ENCODE measurements at regions not wholly inside any gene's neighbourhood (a gene's known extent, or its start where the extent isn't known, plus 50 kb on each side); places are given as distances from the start of the nearest gene placed in this dataset.

DNA sequence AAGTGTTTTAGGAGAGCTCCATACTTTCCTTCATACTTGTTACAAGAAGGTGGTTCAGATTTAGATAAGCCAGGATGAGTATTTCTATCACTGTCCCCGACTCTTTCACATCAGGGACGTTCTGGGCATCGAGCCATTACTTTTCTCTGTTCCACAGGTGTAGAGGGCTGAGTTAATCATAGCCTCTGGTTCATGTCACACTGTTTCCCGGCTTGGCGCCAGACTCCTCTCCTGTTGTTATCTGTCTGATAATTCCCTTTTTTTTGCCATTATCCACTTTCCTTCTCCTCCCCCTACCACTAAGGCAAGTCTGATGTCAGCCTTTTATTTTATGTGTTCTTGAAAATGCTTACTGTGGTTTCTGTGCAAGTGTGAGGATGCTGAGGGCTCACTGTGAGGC, 593.4 kb downstream of the UTRN start:
- DNase-seq (ENCODE audit: low read depth): no peak

DNA sequence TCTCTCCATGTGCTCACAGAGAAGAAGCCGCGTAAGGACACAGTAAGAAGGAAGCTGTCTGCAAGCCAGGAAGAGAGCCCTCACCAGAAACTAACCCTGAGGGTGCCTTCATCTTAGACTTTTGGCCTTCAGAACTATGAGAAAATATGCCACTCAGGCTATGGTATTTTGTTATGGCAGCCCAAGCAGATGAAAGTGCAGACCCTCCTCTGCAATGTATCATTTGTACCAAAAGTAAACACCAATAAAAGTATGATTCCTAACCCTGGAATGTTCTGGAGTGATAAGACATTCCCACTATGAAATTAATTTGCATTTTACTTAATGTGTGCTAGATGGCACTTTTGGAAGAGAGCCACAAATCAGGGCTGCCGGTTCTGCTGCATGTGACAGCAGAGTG, 594.3 kb downstream of the UTRN start:
- peak; percentile 87 for DNase-seq (ENCODE audit: low read depth)

DNA sequence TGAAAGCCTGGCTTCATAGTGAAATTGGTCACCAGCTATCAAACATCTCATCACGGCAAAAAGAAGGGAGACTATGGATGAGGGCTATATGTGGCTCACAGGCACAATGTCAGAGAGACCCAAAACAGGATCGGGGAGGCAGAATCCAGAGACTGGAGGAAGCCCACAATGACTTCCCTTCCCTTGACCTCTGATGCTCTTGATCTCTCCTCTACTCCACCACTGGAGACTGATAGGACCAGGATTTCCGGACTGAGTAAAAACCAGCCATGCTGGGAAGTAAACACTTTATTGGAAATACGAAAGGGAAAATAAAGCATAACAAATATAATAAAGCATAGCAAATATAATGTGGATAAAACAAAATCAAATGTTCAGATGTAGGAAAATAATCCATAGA, 597.3 kb downstream of the UTRN start:
- no peak for DNase-seq (ENCODE audit: low read depth)

- no peak for DNase-seq (ENCODE audit: low read depth)
Measured at GRCh38 chr6:144883915-144884314, 598.8 kb downstream of the UTRN start.

- no peak for DNase-seq (ENCODE audit: low read depth)
Measured at GRCh38 chr6:144885817-144886216, 600.7 kb downstream of the UTRN start.

DNA sequence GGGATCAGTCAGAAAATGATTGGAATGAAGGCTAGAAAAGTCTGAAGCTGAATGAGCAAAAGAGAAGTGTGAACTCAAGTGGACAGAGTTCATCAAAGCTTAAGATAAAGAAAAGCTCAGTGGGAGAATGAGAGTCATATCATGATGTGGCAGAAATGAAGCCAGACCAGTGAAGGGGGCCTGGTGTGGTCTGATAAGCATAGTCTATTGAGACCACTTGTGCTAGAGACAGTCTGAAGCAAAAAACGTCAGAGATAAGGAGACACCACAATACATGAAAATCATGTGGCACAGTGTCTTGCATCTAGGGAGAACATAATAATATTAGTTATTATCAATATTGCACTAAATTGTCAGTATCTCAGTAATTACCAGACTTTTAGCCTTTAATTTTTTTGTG, 601.5 kb downstream of the UTRN start:
- DNase-seq (ENCODE audit: low read depth): no peak

DNA sequence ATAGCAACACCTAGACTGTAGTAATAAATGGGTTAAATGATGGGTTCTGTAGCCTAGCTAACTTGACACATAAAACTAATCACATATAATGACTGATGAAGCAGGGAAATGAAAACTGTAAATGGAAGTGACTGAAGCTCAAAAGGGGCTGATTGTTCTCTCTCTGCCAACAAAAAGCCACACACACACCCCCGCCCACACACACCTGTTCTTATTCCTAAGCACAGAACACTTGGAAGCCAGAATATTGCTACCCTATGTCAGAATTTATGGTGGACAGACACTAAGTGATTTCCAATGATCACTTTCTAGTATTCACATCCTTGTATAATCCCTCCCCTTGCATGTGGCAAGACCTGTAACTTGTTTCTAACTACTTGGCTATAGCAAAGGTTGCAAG, 603.5 kb downstream of the UTRN start:
- no peak for DNase-seq (ENCODE audit: low read depth)

GRCh38 chr6:144893680-144894151, 608.6 kb downstream of the UTRN start:
- DNase-seq (ENCODE audit: low read depth): no peak

DNA sequence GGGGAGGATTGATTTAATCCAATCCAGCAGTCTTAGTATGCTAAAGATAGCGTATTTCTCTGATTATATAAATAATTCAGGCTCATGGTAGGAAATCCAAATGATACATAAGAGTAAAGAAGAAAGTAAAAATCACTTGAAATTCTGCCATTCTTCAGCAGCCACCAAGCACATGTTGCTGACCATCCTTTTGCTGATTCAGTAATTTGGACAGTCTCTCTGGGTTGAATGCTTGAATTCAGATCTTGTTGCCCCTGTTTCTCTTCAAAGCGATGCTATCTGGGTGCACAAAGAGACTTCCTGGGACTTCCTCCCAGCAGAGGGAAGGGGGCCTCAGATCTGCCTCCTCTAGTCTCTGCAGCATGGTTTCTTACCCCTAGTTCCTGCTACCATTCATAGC, 609.1 kb downstream of the UTRN start:
- DNase-seq (ENCODE audit: low read depth): no peak

DNA sequence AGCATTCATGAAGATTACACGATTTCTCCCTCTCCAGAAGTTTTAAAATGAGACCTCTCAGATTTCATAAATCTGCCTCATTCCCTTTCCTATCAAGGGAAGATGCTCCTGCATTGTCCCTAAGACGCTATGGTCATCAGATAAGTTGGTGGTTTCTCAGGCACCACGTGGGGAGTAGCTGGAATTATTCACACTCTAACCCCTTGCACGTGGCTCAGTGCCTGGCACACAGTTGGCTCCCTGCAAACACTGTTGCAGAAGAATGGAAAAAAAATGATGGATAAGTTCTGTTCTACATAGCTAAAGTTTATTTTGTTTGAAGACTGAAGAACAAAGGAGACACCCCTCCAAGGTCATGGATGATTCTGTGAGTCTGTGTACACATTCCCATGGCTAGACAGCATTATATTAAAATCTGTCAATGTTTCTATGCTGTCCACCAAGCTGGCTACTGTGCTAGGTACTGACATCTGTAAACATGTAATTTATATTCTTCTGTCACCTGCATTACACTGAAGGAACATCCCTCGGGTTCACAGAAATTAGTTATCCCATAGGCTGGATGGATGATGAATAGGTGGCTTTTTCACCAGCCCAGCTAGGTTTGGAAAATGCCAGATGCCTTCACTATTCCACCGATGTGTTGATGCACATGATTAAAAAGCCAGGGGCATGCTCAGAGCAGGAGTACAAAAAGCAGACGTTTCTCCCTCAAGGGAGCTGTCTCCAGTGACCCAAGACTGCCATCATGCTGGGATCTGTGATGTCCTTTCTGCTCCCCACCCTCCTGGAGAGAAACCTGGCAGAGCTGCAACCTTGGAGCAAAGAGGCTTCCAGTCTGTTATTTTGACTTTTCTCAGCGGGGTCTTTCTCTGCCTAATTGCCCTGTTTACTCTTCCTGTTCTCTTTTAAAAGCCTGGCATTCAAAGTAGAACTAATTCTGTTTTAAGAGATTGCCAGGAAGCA, 610.5 kb downstream of the UTRN start:
- DNase-seq (ENCODE audit: low read depth): peak; percentile 38

GRCh38 chr6:144896289-144896688, 611.2 kb downstream of the UTRN start:
- peak; percentile 45 for DNase-seq (ENCODE audit: low read depth)

- peak; percentile 81 for DNase-seq (ENCODE audit: low read depth)
Measured at GRCh38 chr6:144896871-144897270, 611.7 kb downstream of the UTRN start.

DNA sequence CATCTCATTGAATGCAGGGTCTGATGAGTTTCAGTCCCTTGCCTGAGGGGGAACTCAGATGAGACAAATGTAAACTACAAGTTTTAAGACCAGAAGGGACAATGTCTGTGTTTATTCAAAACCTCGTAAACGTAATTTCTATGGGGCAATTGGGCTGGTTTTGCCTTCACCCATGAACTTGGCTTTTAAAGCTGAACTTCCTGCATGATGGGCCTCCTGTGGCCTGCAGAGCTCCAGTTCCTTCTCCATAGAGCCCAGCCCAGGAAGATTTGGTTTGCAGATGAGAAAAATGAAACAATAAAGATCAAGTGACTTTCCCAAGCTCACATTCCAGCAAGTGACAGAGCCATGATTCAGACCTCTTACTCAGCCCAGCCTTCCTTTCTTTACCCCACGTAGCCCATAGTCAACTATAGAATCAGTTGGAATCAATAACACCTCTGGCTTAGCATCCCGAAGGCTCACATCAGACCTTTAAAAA, 612.3 kb downstream of the UTRN start:
- peak; percentile 99 for DNase-seq (ENCODE audit: low read depth)

DNA sequence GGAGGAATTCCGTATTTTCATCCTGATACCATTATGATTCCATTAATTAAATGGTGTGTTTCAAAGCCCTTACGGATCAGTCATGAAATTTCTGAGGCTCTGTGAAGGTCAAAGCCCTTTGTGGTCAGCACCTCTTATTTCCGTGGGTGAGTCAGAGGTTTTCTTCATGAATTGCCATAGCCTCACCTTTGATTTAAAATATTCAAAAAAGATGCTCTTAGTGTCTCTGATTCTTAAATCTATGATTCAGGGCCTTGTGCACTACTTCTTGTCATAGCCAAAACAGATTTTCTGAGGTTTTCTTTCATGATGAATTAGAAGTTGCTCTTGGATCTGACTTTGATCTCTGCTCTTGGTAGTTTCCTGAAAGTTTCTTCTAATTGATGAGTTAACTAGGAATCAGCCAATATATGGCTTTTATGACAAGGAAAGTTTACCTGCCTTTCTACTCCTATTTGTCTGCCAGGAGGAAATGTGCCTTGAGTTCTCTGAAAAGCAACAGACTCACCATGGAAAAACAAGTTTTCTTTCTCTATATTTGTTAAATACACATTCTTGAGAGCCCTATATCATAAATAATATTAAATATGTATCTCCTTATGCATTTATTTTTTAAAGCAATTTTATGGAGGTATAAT, 613.0 kb downstream of the UTRN start:
- peak; percentile 96 for DNase-seq (ENCODE audit: low read depth)

- peak; percentile 52 for DNase-seq (ENCODE audit: low read depth)
Measured at GRCh38 chr6:144898741-144899140, 613.6 kb downstream of the UTRN start.

- peak; percentile 78 for DNase-seq (ENCODE audit: low read depth)
Measured at GRCh38 chr6:144899161-144899560, 614.0 kb downstream of the UTRN start.

GRCh38 chr6:144901412-144901811, 616.3 kb downstream of the UTRN start:
- no peak for DNase-seq (ENCODE audit: low read depth)

GRCh38 chr6:144908004-144908403, 622.9 kb downstream of the UTRN start:
- DNase-seq (ENCODE audit: low read depth): peak; percentile 66

DNA sequence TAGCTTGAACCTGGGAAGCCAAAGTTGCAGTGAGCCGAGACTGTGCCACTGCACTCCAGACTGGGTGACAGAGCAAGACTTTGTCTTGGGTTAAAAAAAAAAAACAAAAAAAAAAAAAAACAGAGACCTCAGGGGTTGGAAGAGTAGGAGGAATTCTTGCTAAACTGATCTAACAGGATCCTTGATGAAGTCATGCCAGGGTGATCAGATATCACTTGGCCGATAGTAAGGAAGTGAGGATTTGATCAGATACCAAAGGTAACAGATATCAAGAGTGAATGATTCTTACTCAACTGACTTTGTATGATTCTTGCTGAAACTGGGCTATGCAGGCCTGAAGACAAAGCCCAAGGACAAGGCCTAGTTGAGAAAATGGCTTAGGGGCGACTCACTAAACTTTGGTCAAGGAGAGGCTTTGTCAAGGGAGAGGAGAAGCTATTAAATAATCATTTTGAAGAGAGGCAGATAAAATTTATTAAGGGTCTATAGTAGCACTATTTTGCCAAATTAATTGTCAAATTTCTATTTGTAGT, 624.7 kb downstream of the UTRN start:
- DNase-seq (ENCODE audit: low read depth): peak; percentile 76

- DNase-seq (ENCODE audit: low read depth): no peak
Measured at GRCh38 chr6:144911322-144911721, 626.2 kb downstream of the UTRN start.

GRCh38 chr6:144912474-144912873, 627.3 kb downstream of the UTRN start:
- DNase-seq (ENCODE audit: low read depth): peak; percentile 93

DNA sequence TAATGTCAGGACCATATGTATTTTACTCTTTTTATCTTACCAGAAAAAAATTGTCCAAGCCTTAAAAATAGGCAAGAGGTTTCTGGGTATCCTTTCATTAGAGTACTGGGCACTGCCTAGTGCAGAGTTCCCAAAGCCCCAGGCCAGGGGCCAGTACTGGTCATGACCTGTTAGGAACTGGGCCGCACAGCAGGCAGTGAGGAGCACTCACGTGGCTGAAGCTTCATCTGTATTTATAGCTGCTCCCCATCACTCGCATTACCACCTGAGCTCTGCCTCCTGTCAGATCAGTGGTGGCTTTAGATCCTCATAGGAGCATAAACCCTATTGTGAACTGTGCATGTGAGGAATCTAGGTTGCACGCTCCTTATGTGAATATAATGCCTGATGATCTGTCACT, 632.9 kb downstream of the UTRN start:
- DNase-seq (ENCODE audit: low read depth): no peak

GRCh38 chr6:144919560-144919959, 634.4 kb downstream of the UTRN start:
- DNase-seq (ENCODE audit: low read depth): no peak

All from M059J (cell line).